SK-N-SH (cell line): ENCODE measurements at regions not wholly inside any gene's neighbourhood (a gene's known extent, or its start where the extent isn't known, plus 50 kb on each side); places are given as distances from the start of the nearest gene placed in this dataset.

Source experiments
- CTCF ChIA-PET: fragments of 300-600, 350-600 bp; formaldehyde crosslinking; extraction: SDS; loops from one replicate; lab custom pipeline; 2021; lab: Yijun Ruan, JAX
- POLR2A ChIA-PET: fragments of 350-600 bp; sonication (Branson Sonifier 250); formaldehyde crosslinking; extraction: SDS; loops from one replicate; lab custom pipeline; 2020; ENCODE audit warnings: antibody characterized with exemption, inconsistent platforms; lab: Yijun Ruan, JAX
- DNase-seq: peaks from one replicate; pipeline ENCODE4 v3.0.0; 2012
- H2AFZ ChIP-seq: fragments of 200-600 bp; sonication (generic); 2 replicates; pipeline ENCODE4 v1.8.1; 2016; ENCODE audit warnings: antibody characterized with exemption, mild to moderate bottlenecking, low read depth
- H3F3A ChIP-seq: fragments of 200-600 bp; sonication (generic); replicated peaks from 2 replicates; pipeline ENCODE3; 2016; ENCODE audit warnings: antibody characterized with exemption, mild to moderate bottlenecking; ENCODE audit not compliant: insufficient read depth
- H3K27ac ChIP-seq, 2 experiments: fragments of 200-500 bp in 1 of 2; fragments of 200-600 bp in 1 of 2; sonication (Bioruptor generic) in 1 of 2; sonication (generic), shearing (Covaris generic) in 1 of 2; 2 replicates each; pipeline versions ENCODE4 v1.5.1 to v1.6.1; 2014 to 2016; ENCODE audit warnings: low read depth in 2 of 2, inconsistent platforms in 1 of 2, low read length in 1 of 2, mild to moderate bottlenecking in 1 of 2, mixed read lengths in 1 of 2
- H3K27me3 ChIP-seq: fragments of 200-600 bp; sonication (generic), shearing (Covaris generic); 2 replicates; pipeline ENCODE4 v1.6.1; 2016; ENCODE audit warnings: mixed run types; ENCODE audit not compliant: insufficient read depth
- H3K36me3 ChIP-seq, 2 experiments: fragments of 200-500 bp in 1 of 2; fragments of 200-600 bp in 1 of 2; sonication (Bioruptor generic) in 1 of 2; sonication (generic) in 1 of 2; replicated peaks in 1 of 2; 2 replicates each; pipeline versions ENCODE3 to v1.5.1; 2014 to 2016; ENCODE audit warnings: low read length in 1 of 2, mild to moderate bottlenecking in 1 of 2; ENCODE audit not compliant: insufficient read depth in 2 of 2, control insufficient read depth in 1 of 2
- H3K4me1 ChIP-seq, 2 experiments: fragments of 200-500 bp in 1 of 2; fragments of 200-600 bp in 1 of 2; sonication (Bioruptor generic) in 1 of 2; sonication (generic), shearing (Covaris generic) in 1 of 2; 2 replicates each; pipeline versions ENCODE4 v1.5.1 to v1.6.1; 2014 to 2016; ENCODE audit warnings: low read depth in 1 of 2, low read length in 1 of 2, mixed run types in 1 of 2; ENCODE audit not compliant: insufficient read depth in 2 of 2, control insufficient read depth in 1 of 2
- H3K4me2 ChIP-seq: fragments of 200-600 bp; sonication (generic), shearing (Covaris generic); 2 replicates; pipeline ENCODE4 v1.6.1; 2017; ENCODE audit warnings: mixed run types
- H3K4me3 ChIP-seq, 2 experiments: fragments of 200-500 bp in 1 of 2; fragments of 200-600 bp in 1 of 2; sonication (Bioruptor generic) in 1 of 2; sonication (generic), shearing (Covaris generic) in 1 of 2; 2 replicates each; pipeline versions ENCODE4 v1.5.1 to v1.8.1; 2014 to 2016; ENCODE audit warnings: low read depth in 2 of 2, inconsistent platforms in 1 of 2, low read length in 1 of 2, mild to moderate bottlenecking in 1 of 2, mixed read lengths in 1 of 2, moderate library complexity in 1 of 2
- H3K79me2 ChIP-seq: fragments of 200-600 bp; sonication (generic); 2 replicates; pipeline ENCODE4 v1.8.1; 2017; ENCODE audit warnings: mild to moderate bottlenecking; ENCODE audit not compliant: insufficient read depth
- H3K9ac ChIP-seq: fragments of 200-600 bp; sonication (generic); 2 replicates; pipeline ENCODE4 v1.6.1; 2017; ENCODE audit warnings: mixed run types
- H3K9me2 ChIP-seq: fragments of 200-600 bp; sonication (generic); 2 replicates; pipeline ENCODE4 v1.6.1; 2017; ENCODE audit warnings: mixed run types
- H3K9me3 ChIP-seq: fragments of 200-600 bp; sonication (generic); 2 replicates; pipeline ENCODE4 v1.6.1; 2017; ENCODE audit warnings: mixed run types, mild to moderate bottlenecking, moderate library complexity
- H4K20me1 ChIP-seq: fragments of 200-600 bp; sonication (generic); 2 replicates; pipeline ENCODE4 v1.6.1; 2017; ENCODE audit warnings: mild to moderate bottlenecking, mixed run types; ENCODE audit not compliant: insufficient read depth
- CHD2 ChIP-seq: fragments of 150-350 bp; IDR thresholded peaks from 2 replicates; pipeline ENCODE4 v1.6.1; 2018; ENCODE audit warnings: low read length; ENCODE audit not compliant: partially characterized antibody
- EP300 ChIP-seq, 2 experiments: IDR thresholded peaks; 2 replicates each; pipeline versions ENCODE4 v1.4.0 to v1.6.1; 2012; ENCODE audit warnings: borderline replicate concordance in 1 of 2, low read depth in 1 of 2, low read length in 1 of 2
- EZH2phosphoT487 ChIP-seq: fragments of 200-600 bp; sonication (generic); IDR thresholded peaks from 2 replicates; pipeline ENCODE4 v1.6.1; 2017; ENCODE audit warnings: low read depth, mixed run types, mild to moderate bottlenecking, antibody characterized with exemption, moderate library complexity, borderline replicate concordance
- FOSL2 ChIP-seq: IDR thresholded peaks from 2 replicates; pipeline ENCODE4 v1.4.0; 2012; ENCODE audit warnings: low read depth, mild to moderate bottlenecking, moderate library complexity, borderline replicate concordance
- FOXJ3 ChIP-seq: sonication (generic); formaldehyde crosslinking; IDR thresholded peaks from 2 replicates; pipeline ENCODE4 v1.5.1; 2020; ENCODE audit warnings: mild to moderate bottlenecking, missing genetic modification reagents
- GATA2 ChIP-seq: sonication (generic); formaldehyde crosslinking; IDR thresholded peaks from 2 replicates; pipeline ENCODE4 v1.5.0; 2020; ENCODE audit warnings: mild to moderate bottlenecking, missing genetic modification reagents
- JUND ChIP-seq: IDR thresholded peaks from 2 replicates; pipeline ENCODE4 v1.4.0; 2012
- NFIC ChIP-seq: IDR thresholded peaks from 2 replicates; pipeline ENCODE4 v1.4.0; 2012; ENCODE audit warnings: borderline replicate concordance
- NRF1 ChIP-seq: IDR thresholded peaks from 2 replicates; pipeline ENCODE4 v1.6.1; 2012; ENCODE audit warnings: low read depth, mild to moderate bottlenecking, low read length
- PBX3 ChIP-seq: IDR thresholded peaks from 2 replicates; pipeline ENCODE4; 2012
- POLR2AphosphoS5 ChIP-seq: IDR thresholded peaks from 2 replicates; pipeline ENCODE4 v1.6.1; 2012; ENCODE audit warnings: low read depth, low read length
- RAD21 ChIP-seq: IDR thresholded peaks from 2 replicates; pipeline ENCODE4 v1.6.1; 2012; ENCODE audit warnings: mild to moderate bottlenecking, low read length
- RCOR1 ChIP-seq: fragments of 150-350 bp; IDR thresholded peaks from 2 replicates; pipeline ENCODE4 v1.6.1; 2017; ENCODE audit warnings: antibody characterized with exemption, low read length
- REST ChIP-seq: IDR thresholded peaks from 2 replicates; pipeline ENCODE4 v1.6.1; 2012; ENCODE audit warnings: mild to moderate bottlenecking, low read depth, low read length, moderate library complexity
- RFX5 ChIP-seq: IDR thresholded peaks from 2 replicates; pipeline ENCODE4 v1.6.1; 2012; ENCODE audit warnings: mild to moderate bottlenecking, improper control_type of control experiment, low read length
- SIN3A ChIP-seq: IDR thresholded peaks from 2 replicates; pipeline ENCODE4 v1.6.1; 2012; ENCODE audit warnings: low read depth, mild to moderate bottlenecking, low read length, moderate library complexity, borderline replicate concordance
- TCF12 ChIP-seq: IDR thresholded peaks from 2 replicates; pipeline ENCODE4 v1.4.0; 2012
- ZBTB33 ChIP-seq: IDR thresholded peaks from 2 replicates; pipeline ENCODE4 v1.4.0; 2012; ENCODE audit warnings: low read depth, borderline replicate concordance
- WGBS: methylation state at CpG from one replicate; pipeline ENCODE4 v1.1.6; 2017; ENCODE audit warnings: low lambda C conversion rate; 5-methylcytosine and 5-hydroxymethylcytosine counted together

GRCh38 chr4:15303052-15303641 lies 124.7 kb upstream of the C1QTNF7 start (continued):
- peak; percentile 47; the same call in 1 of the 2 replicates for TF ChIP-seq ZBTB33
- peak; percentile 98 for TF ChIP-seq TCF12
- no peak for TF ChIP-seq RFX5
- peak; percentile 73; the same call in 1 of the 2 replicates for TF ChIP-seq POLR2AphosphoS5
- TF ChIP-seq NRF1: no peak
- TF ChIP-seq EP300 (IDR thresholded peaks at IDR 0.05; ENCODE audit: borderline replicate concordance in 1 of 2, low read depth in 1 of 2, low read length in 1 of 2): peak; percentile 57 to 91
- TF ChIP-seq RAD21: no peak
- peak; percentile 74 for TF ChIP-seq NFIC
- no peak for TF ChIP-seq EZH2phosphoT487
- no peak for TF ChIP-seq SIN3A
- peak; percentile 74; the same call in 1 of the 2 replicates for TF ChIP-seq FOSL2
- no peak for TF ChIP-seq RCOR1

- H3K9me2 ChIP-seq: no peaks in the 10 kb centered on the region
- ChIA-PET CTCF (interaction anchor here (0.9 to 1.2 kb wide), 2 partner anchors 10 to 16 kb away, joined by 4 to 5 read pairs; no protein-coding TSS in a partner anchor), POLR2A (no interaction called here)
- H3K4me3 ChIP-seq: no peak overlapping the region
- no peaks in the 10 kb centered on the region for H3K27me3 ChIP-seq
- no peaks in the 10 kb centered on the region for H4K20me1 ChIP-seq
- no peak for DNase-seq
- TF ChIP-seq GATA2 (CRISPR knock-in tag) (no peak), RFX5 (no peak), RAD21 (no peak), ZBTB33 (no peak), REST (no peak), JUND (no peak), FOSL2 (no peak), RCOR1 (no peak), CHD2 (no peak), POLR2AphosphoS5 (no peak), FOXJ3 (no peak), EZH2phosphoT487 (no peak), PBX3 (no peak), NRF1 (no peak)
- H3K36me3 ChIP-seq: no peaks in the 10 kb centered on the region
- H3K9ac ChIP-seq: no peak overlapping the region
- no peaks in the 10 kb centered on the region for H3K9me3 ChIP-seq
- 65% methylated on average over 3 of the region's 3 CpGs for WGBS
- no peak overlapping the region for H3K4me2 ChIP-seq
- peaks cover 0 to 3% of the 10 kb centered on the region in 2 experiments; a peak in 2 of 4 replicates for H3K4me1 ChIP-seq
- no peaks in the 10 kb centered on the region for H3F3A ChIP-seq
- H3K79me2 ChIP-seq: no peaks in the 10 kb centered on the region
- no peak overlapping the region for H3K27ac ChIP-seq
- no peak overlapping the region for H2AFZ ChIP-seq
Observed at GRCh38 chr4:15314974-15315373, 112.9 kb upstream of the C1QTNF7 start.
